ENCODE measurements at regions not wholly inside any gene's neighbourhood (a gene's known extent, or its start where the extent isn't known, plus 50 kb on each side); places are given as distances from the start of the nearest gene placed in this dataset.

DNA sequence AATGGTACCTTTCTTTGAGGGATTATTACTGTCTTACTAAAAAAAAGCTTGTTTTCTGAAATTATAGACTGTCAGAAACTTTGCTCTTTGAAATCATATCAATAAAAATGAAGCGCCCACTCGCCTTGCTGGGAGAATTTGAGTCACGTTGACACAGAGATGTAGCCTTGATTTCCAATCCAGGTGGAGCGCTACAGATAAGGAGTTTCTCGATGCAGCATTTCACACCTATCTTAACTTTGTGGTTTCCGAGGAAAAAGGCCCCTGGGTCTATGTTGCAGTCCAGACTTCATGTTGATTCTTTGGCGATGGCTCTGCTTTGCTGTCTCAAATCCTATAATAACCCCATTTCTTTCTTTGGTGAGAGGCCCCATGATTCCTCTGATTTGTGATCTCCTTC is 158.1 kb upstream of the ARG1 start:
- TF ChIP-seq CTCF (IDR thresholded peaks at IDR 0.05), result no peak
- no peak overlapping the region for H3K4me3 Mint-ChIP-seq (ENCODE audit: unreplicated experiment)
- DNase-seq (ENCODE audit: low spot score), result no peak
- H3K9me3 Mint-ChIP-seq (ENCODE audit: low read depth), result peaks cover 3% of the 10 kb centered on the region
- no peaks in the 10 kb centered on the region for H3K27me3 Mint-ChIP-seq (ENCODE audit: low read depth)
- no peaks in the 10 kb centered on the region for H3K36me3 Mint-ChIP-seq (ENCODE audit: low read depth)
- no peaks in the 10 kb centered on the region for H3K4me1 Mint-ChIP-seq (ENCODE audit: low read depth)
- no peak overlapping the region for H3K27ac Mint-ChIP-seq (ENCODE audit: unreplicated experiment)

GRCh38 chr6:131418441-131418840 is 154.6 kb upstream of the ARG1 start:
- H3K4me3 Mint-ChIP-seq (ENCODE audit: unreplicated experiment), result no peak overlapping the region
- no peak overlapping the region for H3K27ac Mint-ChIP-seq (ENCODE audit: unreplicated experiment)
- DNase-seq (ENCODE audit: low spot score), result no peak
- no peaks in the 10 kb centered on the region for H3K36me3 Mint-ChIP-seq (ENCODE audit: low read depth)
- H3K27me3 Mint-ChIP-seq (ENCODE audit: low read depth), result peaks cover 9% of the 10 kb centered on the region
- no peak for TF ChIP-seq CTCF (IDR thresholded peaks at IDR 0.05)
- H3K9me3 Mint-ChIP-seq (ENCODE audit: low read depth), result no peaks in the 10 kb centered on the region
- no peaks in the 10 kb centered on the region for H3K4me1 Mint-ChIP-seq (ENCODE audit: low read depth)

GRCh38 chr6:131419702-131420101 is 153.3 kb upstream of the ARG1 start:
- Mint-ChIP-seq H3K27me3 (ENCODE audit: low read depth) (peaks cover 9% of the 10 kb centered on the region), H3K4me3 (ENCODE audit: unreplicated experiment) (no peak overlapping the region), H3K4me1 (ENCODE audit: low read depth) (no peaks in the 10 kb centered on the region), H3K27ac (ENCODE audit: unreplicated experiment) (no peak overlapping the region), H3K9me3 (ENCODE audit: low read depth) (no peaks in the 10 kb centered on the region), H3K36me3 (ENCODE audit: low read depth) (no peaks in the 10 kb centered on the region)
- DNase-seq (ENCODE audit: low spot score), result no peak
- TF ChIP-seq CTCF (IDR thresholded peaks at IDR 0.05), result no peak

- Mint-ChIP-seq H3K9me3 (ENCODE audit: low read depth) (peaks cover 6% of the 10 kb centered on the region), H3K4me3 (ENCODE audit: unreplicated experiment) (no peak overlapping the region), H3K27me3 (ENCODE audit: low read depth) (peaks cover 9% of the 10 kb centered on the region), H3K27ac (ENCODE audit: unreplicated experiment) (no peak overlapping the region), H3K36me3 (ENCODE audit: low read depth) (peaks cover 2% of the 10 kb centered on the region), H3K4me1 (ENCODE audit: low read depth) (no peaks in the 10 kb centered on the region)
- TF ChIP-seq CTCF (IDR thresholded peaks at IDR 0.05), result no peak
- DNase-seq (ENCODE audit: low spot score), result no peak
These were observed 149.0 kb upstream of the ARG1 start for GRCh38 chr6:131424016-131424415.

- peaks cover 2% of the 10 kb centered on the region for H3K36me3 Mint-ChIP-seq (ENCODE audit: low read depth)
- H3K9me3 Mint-ChIP-seq (ENCODE audit: low read depth), result peaks cover 7% of the 10 kb centered on the region
- no peaks in the 10 kb centered on the region for H3K4me1 Mint-ChIP-seq (ENCODE audit: low read depth)
- peaks cover 9% of the 10 kb centered on the region for H3K27me3 Mint-ChIP-seq (ENCODE audit: low read depth)
- no peak for DNase-seq (ENCODE audit: low spot score)
- no peak for TF ChIP-seq CTCF (IDR thresholded peaks at IDR 0.05)
- H3K4me3 Mint-ChIP-seq (ENCODE audit: unreplicated experiment), result no peak overlapping the region
- H3K27ac Mint-ChIP-seq (ENCODE audit: unreplicated experiment), result no peak overlapping the region
These were observed 148.6 kb upstream of the ARG1 start for GRCh38 chr6:131424475-131424874.

Measured in chondrocyte (in vitro differentiated cells).